HL-60 (cell line): ENCODE measurements at regions not wholly inside any gene's neighbourhood (a gene's known extent, or its start where the extent isn't known, plus 50 kb on each side); places are given as distances from the start of the nearest gene placed in this dataset.

Source experiments
- DNase-seq, 2 experiments: peaks; one replicate each; pipeline ENCODE4 v3.0.0-alpha.2; 2010 to 2020; ENCODE audit warnings: low read depth in 1 of 2, low spot score in 1 of 2
- H3K27ac ChIP-seq: fragments of 250-450 bp; sonication (Bioruptor Pico); replicated peaks from 2 replicates; pipeline ENCODE4 v1.5.1; 2020; ENCODE audit warnings: mild to moderate bottlenecking, moderate library complexity
- H3K27me3 ChIP-seq: fragments of 250-450 bp; sonication (Bioruptor Pico); 2 replicates; pipeline ENCODE4 v1.5.1; 2021; ENCODE audit warnings: mild to moderate bottlenecking, moderate library complexity; ENCODE audit not compliant: insufficient read depth, poor library complexity, severe bottlenecking
- H3K4me3 ChIP-seq: replicated peaks from 2 replicates; pipeline ENCODE4 v1.5.1; 2011; ENCODE audit warnings: mild to moderate bottlenecking, control low read depth, low read length; ENCODE audit not compliant: insufficient read depth
- CTCF ChIP-seq: IDR thresholded peaks from one replicate; pipeline ENCODE4 v1.5.1; 2011; ENCODE audit warnings: low read length, control low read depth, inconsistent platforms; ENCODE audit not compliant: insufficient read depth
- GABPA ChIP-seq: IDR thresholded peaks from 2 replicates; pipeline ENCODE4 v1.6.1; 2012; ENCODE audit warnings: low read depth
- POLR2AphosphoS5 ChIP-seq: IDR thresholded peaks from 2 replicates; pipeline ENCODE4 v1.6.1; 2012; ENCODE audit warnings: low read depth
- REST ChIP-seq: IDR thresholded peaks from 2 replicates; pipeline ENCODE4 v1.6.1; 2012; ENCODE audit warnings: low read depth; ENCODE audit not compliant: insufficient replicate concordance
- SPI1 ChIP-seq: IDR thresholded peaks from 2 replicates; pipeline ENCODE4 v1.6.1; 2012; ENCODE audit warnings: low read depth, mild to moderate bottlenecking, borderline replicate concordance

GRCh38 chr20:22941550-22941949 is 93.6 kb upstream of the SSTR4 start:
- peaks cover 5% of the 10 kb centered on the region for H3K27me3 ChIP-seq
- DNase-seq: no peak
- H3K27ac ChIP-seq: no peak overlapping the region
- TF ChIP-seq SPI1 (no peak), GABPA (no peak), POLR2AphosphoS5 (no peak), CTCF (no peak), REST (no peak)
- H3K4me3 ChIP-seq: no peak overlapping the region

GRCh38 chr20:22942742-22943141 is 92.4 kb upstream of the SSTR4 start:
- no peak overlapping the region for H3K27ac ChIP-seq
- peaks cover 11% of the 10 kb centered on the region for H3K27me3 ChIP-seq
- H3K4me3 ChIP-seq: no peak overlapping the region
- TF ChIP-seq GABPA: no peak
- no peak for TF ChIP-seq SPI1
- TF ChIP-seq REST: no peak
- TF ChIP-seq POLR2AphosphoS5: no peak
- TF ChIP-seq CTCF: no peak
- no peak for DNase-seq

GRCh38 chr20:22944062-22944461 is 91.0 kb upstream of the SSTR4 start:
- TF ChIP-seq GABPA (no peak), SPI1 (no peak), REST (no peak), CTCF (no peak)
- no peak overlapping the region for H3K27ac ChIP-seq
- no peak for DNase-seq
- peaks cover 11% of the 10 kb centered on the region for H3K27me3 ChIP-seq
- H3K4me3 ChIP-seq: no peak overlapping the region
